HEK293T (cell line): ENCODE measurements at regions not wholly inside any gene's neighbourhood (a gene's known extent, or its start where the extent isn't known, plus 50 kb on each side); places are given as distances from the start of the nearest gene placed in this dataset.

ENCODE experiments used
- BHLHE40 ChIP-seq: fragments of 450-650 bp; IDR thresholded peaks from 2 replicates; pipeline ENCODE4 v1.6.1; 2016; ENCODE audit warnings: mild to moderate bottlenecking, moderate library complexity, borderline replicate concordance
- CTBP1 ChIP-seq: fragments of 450-650 bp; IDR thresholded peaks from 2 replicates; pipeline ENCODE4 v1.6.1; 2016; ENCODE audit warnings: borderline replicate concordance
- FOXA1 ChIP-seq: fragments of 450-650 bp; IDR thresholded peaks from 2 replicates; pipeline ENCODE4 v1.6.1; 2016; ENCODE audit warnings: mild to moderate bottlenecking
- HDGF ChIP-seq: fragments of 450-650 bp; IDR thresholded peaks from 2 replicates; pipeline ENCODE4 v1.6.1; 2017; ENCODE audit warnings: antibody characterized with exemption, borderline replicate concordance
- L3MBTL2 ChIP-seq: fragments of 450-650 bp; conservative IDR thresholded peaks from 2 replicates; pipeline ENCODE4 v1.6.1; 2016; ENCODE audit warnings: mild to moderate bottlenecking
- NFRKB ChIP-seq: fragments of 450-650 bp; IDR thresholded peaks from 2 replicates; pipeline ENCODE4 v1.6.1; 2016; ENCODE audit warnings: mild to moderate bottlenecking, moderate library complexity
- PKNOX1 ChIP-seq: fragments of 450-650 bp; IDR thresholded peaks from 2 replicates; pipeline ENCODE4 v1.6.1; 2016
- SUZ12 ChIP-seq: fragments of 450-650 bp; IDR thresholded peaks from 2 replicates; pipeline ENCODE4 v1.6.1; 2016; ENCODE audit warnings: mild to moderate bottlenecking
- TARDBP ChIP-seq: fragments of 450-650 bp; IDR thresholded peaks from 2 replicates; pipeline ENCODE4 v1.6.1; 2016

GRCh38 chr1:87973896-87974295 is 645.2 kb downstream of the LMO4 start:
- TF ChIP-seq CTBP1 (no peak), NFRKB (no peak), BHLHE40 (no peak), HDGF (no peak), TARDBP (no peak), SUZ12 (no peak), PKNOX1 (no peak), L3MBTL2 (no peak), FOXA1 (no peak)
